Adrenal gland (tissue), 9 donors: ENCODE measurements at regions not wholly inside any gene's neighbourhood (a gene's known extent, or its start where the extent isn't known, plus 50 kb on each side); places are given as distances from the start of the nearest gene placed in this dataset.

Experiments used
- DNase-seq, 7 donors: peaks; one replicate each; pipeline ENCODE4 v3.0.0-alpha.2; 2019 to 2020
- H3K27ac ChIP-seq, 5 donors: fragments of 200-600 bp; sonication (generic) in 4 of 5; 1 replicate in 3 of 5; 2 replicates in 2 of 5; pipeline versions ENCODE4 v1.5.1 to v1.8.0; 2016 to 2020; ENCODE audit warnings: mild to moderate bottlenecking in 1 of 5
- H3K27me3 ChIP-seq: fragments of 200-600 bp; 2 replicates; pipeline ENCODE4 v1.8.0; 2021
- H3K36me3 ChIP-seq, 2 donors: fragments of 200-600 bp; replicated peaks in 1 of 2; 1 replicate in 1 of 2; 2 replicates in 1 of 2; pipeline versions ENCODE4 v1.5.1 to v1.8.0; 2018 to 2022
- H3K4me1 ChIP-seq, 2 donors: fragments of 200-600 bp; replicated peaks in 1 of 2; 1 replicate in 1 of 2; 2 replicates in 1 of 2; pipeline versions ENCODE4 v1.5.1 to v1.8.0; 2018 to 2021
- H3K4me3 ChIP-seq, 4 donors: fragments of 200-600 bp; sonication (generic) in 3 of 4; one replicate each; pipeline ENCODE4 v1.5.1; 2016 to 2018
- H3K9me3 ChIP-seq, 3 donors: fragments of 200-600 bp; sonication (generic) in 1 of 3; replicated peaks in 1 of 3; 1 replicate in 2 of 3; 2 replicates in 1 of 3; pipeline versions ENCODE4 v1.5.1 to v1.8.0; 2016 to 2021
- CTCF ChIP-seq, 6 experiments: fragments of 450-650 bp in 4 of 6; fragments of 200-600 bp in 2 of 6; sonication (generic) in 1 of 6; IDR thresholded peaks; 1 replicate in 5 of 6; 2 replicates in 1 of 6; pipeline versions ENCODE4 v1.5.1 to v1.8.0; 2016 to 2021; ENCODE audit warnings: antibody characterized with exemption in 6 of 6, mild to moderate bottlenecking in 2 of 6, moderate library complexity in 1 of 6
- POLR2A ChIP-seq, 2 donors: fragments of 450-650 bp; IDR thresholded peaks; one replicate each; pipeline ENCODE4 v1.6.1; 2017; ENCODE audit warnings: antibody characterized with exemption in 2 of 2, mild to moderate bottlenecking in 2 of 2, moderate library complexity in 1 of 2
- WGBS, 4 donors: extraction: QIAGEN DNeasy Blood & Tissue Kit in 2 of 4; methylation state at CpG; one replicate each; pipeline versions ENCODE4 v1.1.5 to v1.1.7; 2013 to 2017; 5-methylcytosine and 5-hydroxymethylcytosine counted together
- intact Hi-C, 2 donors: fragments of 100-400 bp; cut with DNase I; formaldehyde crosslinking; loops; one replicate each; pipeline versions ENCODE4 v1.14.1 to v1.15.0; 2022 to 2023
- donor health status: healthy with polysubstance abuse.
- donor health status: Bipolar disorder and iron deficiency.
- donor health status: DM: yes; HTN: yes; CAD: no.
- donor health status: DM: no; HTN: no; CAD: no.
- donor health status: DM: no; HTN: no; CAD: no.

- DNase-seq: no peak
- H3K9me3 ChIP-seq: no peaks in the 10 kb centered on the region
- no peaks in the 10 kb centered on the region for H3K27me3 ChIP-seq
- 75 to 90% (median 88%) methylated on average over 2 of the region's 2 CpGs for WGBS, 4 donors
- intact Hi-C loops: no loop called here
- no peaks in the 10 kb centered on the region for H3K4me1 ChIP-seq
- H3K36me3 ChIP-seq: no peaks in the 10 kb centered on the region
- no peak for TF ChIP-seq CTCF (IDR thresholded peaks at IDR 0.05)
- no peak for TF ChIP-seq POLR2A (IDR thresholded peaks at IDR 0.05)
- no peak overlapping the region for H3K27ac ChIP-seq
- H3K4me3 ChIP-seq: no peak overlapping the region
Measured at GRCh38 chr12:104825408-104825807, 132.7 kb downstream of the SLC41A2 start.

- Histone ChIP-seq H3K9me3 (no peaks in the 10 kb centered on the region), H3K4me1 (no peaks in the 10 kb centered on the region), H3K36me3 (no peaks in the 10 kb centered on the region), H3K27ac (no peak overlapping the region), H3K4me3 (no peak overlapping the region), H3K27me3 (no peaks in the 10 kb centered on the region)
- peak in 2 of 7 donors; percentile 13 to 14 for DNase-seq
- TF ChIP-seq POLR2A (IDR thresholded peaks at IDR 0.05): no peak
- no peak for TF ChIP-seq CTCF (IDR thresholded peaks at IDR 0.05)
- intact Hi-C loops: no loop called here
- WGBS, 4 donors: 83 to 89% (median 88%) methylated on average over 9 to 10 of the region's 10 CpGs
Measured at GRCh38 chr12:104823985-104824461, 134.1 kb downstream of the SLC41A2 start.

DNA sequence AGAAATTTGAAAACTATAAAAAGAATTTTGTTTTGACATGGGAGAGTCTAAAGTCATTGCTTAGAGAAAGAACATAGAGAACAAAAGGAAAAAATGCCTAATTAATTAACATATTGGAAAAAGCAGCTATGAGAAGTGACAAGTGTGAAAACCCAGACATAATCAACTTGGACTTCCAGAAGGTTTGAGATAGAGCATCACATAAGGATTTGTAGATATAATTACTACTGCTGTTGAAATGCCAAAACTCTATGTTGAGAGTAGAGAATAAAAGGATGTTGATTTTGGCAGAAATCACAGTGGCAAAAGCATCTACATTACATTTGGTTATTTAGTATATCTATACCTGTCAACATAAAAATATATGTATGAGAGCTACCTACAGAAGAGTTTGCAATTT, 135.1 kb downstream of the SLC41A2 start:
- H3K4me3 ChIP-seq: no peak overlapping the region
- H3K36me3 ChIP-seq: no peaks in the 10 kb centered on the region
- H3K4me1 ChIP-seq: no peaks in the 10 kb centered on the region
- H3K27ac ChIP-seq: no peak overlapping the region
- intact Hi-C loops: no loop called here
- no peak for TF ChIP-seq CTCF (IDR thresholded peaks at IDR 0.05)
- no peak for TF ChIP-seq POLR2A (IDR thresholded peaks at IDR 0.05)
- no peaks in the 10 kb centered on the region for H3K9me3 ChIP-seq
- H3K27me3 ChIP-seq: no peaks in the 10 kb centered on the region
- DNase-seq: no peak

DNA sequence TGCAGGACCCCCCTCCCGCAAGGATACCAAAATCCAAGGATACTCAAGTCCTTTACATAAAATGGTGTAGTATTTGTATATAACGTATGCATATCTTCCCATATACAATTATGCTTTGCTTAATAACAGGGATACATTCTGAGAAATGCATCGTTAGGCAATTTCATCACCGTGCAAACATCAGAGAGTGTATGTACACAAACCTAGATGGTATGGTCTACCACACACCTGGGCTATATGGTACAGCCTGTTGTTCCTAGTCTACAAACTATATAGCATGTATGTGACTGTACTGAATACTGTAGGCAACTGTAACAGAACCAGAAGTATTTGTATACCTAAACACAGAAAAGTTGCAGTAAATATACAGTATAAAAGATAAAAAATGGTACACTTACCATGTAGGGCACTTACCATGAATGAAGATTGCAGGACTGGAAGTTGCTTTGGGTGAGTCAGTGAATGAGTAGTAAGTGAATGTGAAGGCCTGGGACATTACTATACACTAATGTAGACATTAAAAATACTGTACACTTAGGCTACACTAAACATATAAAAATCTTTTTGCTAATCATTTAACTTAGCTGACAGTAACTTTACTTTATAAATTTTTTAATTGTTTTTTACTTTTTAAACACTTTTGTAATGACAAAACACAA, 141.1 kb downstream of the SLC41A2 start:
- Histone ChIP-seq H3K4me1 (no peaks in the 10 kb centered on the region), H3K36me3 (no peaks in the 10 kb centered on the region), H3K27me3 (no peaks in the 10 kb centered on the region), H3K4me3 (no peak overlapping the region), H3K27ac (no peak overlapping the region), H3K9me3 (no peaks in the 10 kb centered on the region)
- WGBS, 4 donors: 95 to 100% (median 97%) methylated on average over 4 of the region's 4 CpGs
- TF ChIP-seq CTCF (IDR thresholded peaks at IDR 0.05) (no peak), POLR2A (IDR thresholded peaks at IDR 0.05) (no peak)
- no peak for DNase-seq
- intact Hi-C loops: no loop called here
